ENCODE measurements at regions not wholly inside any gene's neighbourhood (a gene's known extent, or its start where the extent isn't known, plus 50 kb on each side); places are given as distances from the start of the nearest gene placed in this dataset.

- no peak for TF ChIP-seq BHLHE40 (IDR thresholded peaks at IDR 0.05; ENCODE audit: low read depth, low read length)
- TF ChIP-seq CTCF (IDR thresholded peaks at IDR 0.05): no peak
- no peak for TF ChIP-seq POLR2A (IDR thresholded peaks at IDR 0.05; ENCODE audit: low read length)
- no peak for TF ChIP-seq EHMT2 (IDR thresholded peaks at IDR 0.05; ENCODE audit: low read depth)
- TF ChIP-seq JUNB (IDR thresholded peaks at IDR 0.05): no peak
- TF ChIP-seq ATOH8 (CRISPR knock-in tag; IDR thresholded peaks at IDR 0.05; ENCODE audit: low read depth): no peak
- no peak for TF ChIP-seq MAX (IDR thresholded peaks at IDR 0.05)
- no peak for TF ChIP-seq HOXB13 (CRISPR knock-in tag; IDR thresholded peaks at IDR 0.05; ENCODE audit: low read depth)
- no peak for TF ChIP-seq KDM5A (IDR thresholded peaks at IDR 0.05)
- TF ChIP-seq HDAC2 (IDR thresholded peaks at IDR 0.05): no peak
- TF ChIP-seq RFX5 (IDR thresholded peaks at IDR 0.05): no peak
- TF ChIP-seq ESRRA (IDR thresholded peaks at IDR 0.05; ENCODE audit: borderline replicate concordance, low read length): no peak
These were observed 201.8 kb downstream of the TTLL2 start for GRCh38 chr6:167526465-167527368.

All from A549 (cell line).